ENCODE measurements at regions not wholly inside any gene's neighbourhood (a gene's known extent, or its start where the extent isn't known, plus 50 kb on each side); places are given as distances from the start of the nearest gene placed in this dataset.

DNA sequence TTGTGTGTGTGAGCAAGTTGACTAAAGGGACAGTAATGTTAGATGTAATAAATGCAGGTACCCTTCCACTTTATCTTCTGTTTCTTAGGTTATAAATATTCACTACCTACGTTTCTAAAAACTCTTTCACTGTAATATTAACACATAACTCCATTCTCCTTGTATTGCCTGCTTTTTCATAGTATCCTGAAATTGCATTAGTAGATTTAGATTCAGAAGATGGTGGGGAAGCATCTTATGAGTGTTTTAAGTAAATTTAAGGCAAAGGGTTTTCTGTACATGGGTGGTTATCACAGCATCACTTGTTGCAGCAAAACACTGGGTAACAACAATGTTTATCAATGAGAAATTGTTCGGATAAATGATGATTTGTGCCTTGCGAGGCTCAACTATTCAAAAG lies 115.2 kb upstream of the VPREB1 start:
- no peaks in the 10 kb centered on the region for H3K9me3 ChIP-seq (ENCODE audit: control insufficient read depth, low read length, poor library complexity, severe bottlenecking)

GRCh38 chr22:22128440-22128839 lies 116.1 kb upstream of the VPREB1 start:
- Mint-ChIP-seq H3K27ac (no peak overlapping the region), H3K36me3 (ENCODE audit: low read depth) (no peaks in the 10 kb centered on the region), H3K4me3 (no peak overlapping the region), H3K4me1 (peaks cover 2% of the 10 kb centered on the region), H3K27me3 (peaks cover 39% of the 10 kb centered on the region)
- DNase-seq (no peak), ATAC-seq (no peak)
- no peaks in the 10 kb centered on the region for H3K9me3 ChIP-seq (ENCODE audit: control insufficient read depth, low read length, poor library complexity, severe bottlenecking)

More for the DNA sequence above, 115.2 kb upstream of the VPREB1 start:
- no peak for ATAC-seq
- peaks cover 30% of the 10 kb centered on the region for H3K27me3 Mint-ChIP-seq
- no peak overlapping the region for H3K4me3 Mint-ChIP-seq
- H3K27ac Mint-ChIP-seq, result no peak overlapping the region
- peaks cover 2% of the 10 kb centered on the region for H3K4me1 Mint-ChIP-seq
- DNase-seq, result no peak
- H3K36me3 Mint-ChIP-seq (ENCODE audit: low read depth), result no peaks in the 10 kb centered on the region

DNA sequence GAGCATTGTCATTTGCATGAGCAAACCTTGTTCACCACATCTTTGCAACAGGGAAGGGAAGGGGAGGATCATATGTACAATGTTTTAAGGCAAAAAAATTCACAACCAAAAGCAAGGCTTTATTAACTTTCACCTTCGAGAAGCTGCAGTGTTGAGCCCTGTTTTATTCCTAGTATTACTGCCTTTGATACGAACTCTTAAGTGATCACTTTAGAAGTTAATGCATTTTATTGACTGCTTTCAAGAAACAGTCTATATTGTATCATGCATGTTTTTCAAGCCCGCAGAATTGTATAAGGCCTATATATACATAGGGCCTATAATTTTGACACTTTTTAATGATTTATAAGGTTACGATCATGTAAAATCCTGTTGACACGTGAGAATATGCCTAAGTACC lies 117.5 kb upstream of the VPREB1 start:
- peak overlapping the region; percentile 39 for H3K27ac Mint-ChIP-seq
- H3K4me3 Mint-ChIP-seq, result no peak overlapping the region
- no peaks in the 10 kb centered on the region for H3K9me3 ChIP-seq (ENCODE audit: control insufficient read depth, low read length, poor library complexity, severe bottlenecking)
- peaks cover 2% of the 10 kb centered on the region for H3K4me1 Mint-ChIP-seq
- H3K27me3 Mint-ChIP-seq, result peaks cover 46% of the 10 kb centered on the region
- no peaks in the 10 kb centered on the region for H3K36me3 Mint-ChIP-seq (ENCODE audit: low read depth)
- DNase-seq (no peak), ATAC-seq (no peak)

GRCh38 chr22:22125579-22126468 lies 118.8 kb upstream of the VPREB1 start:
- Mint-ChIP-seq H3K27ac (peak overlapping the region; percentile 39), H3K4me3 (no peak overlapping the region), H3K36me3 (ENCODE audit: low read depth) (no peaks in the 10 kb centered on the region), H3K27me3 (peaks cover 43% of the 10 kb centered on the region), H3K4me1 (peaks cover 2% of the 10 kb centered on the region)
- DNase-seq (no peak), ATAC-seq (no peak)
- H3K9me3 ChIP-seq (ENCODE audit: control insufficient read depth, low read length, poor library complexity, severe bottlenecking), result no peaks in the 10 kb centered on the region

GRCh38 chr22:22125028-22125578 lies 119.5 kb upstream of the VPREB1 start:
- Mint-ChIP-seq H3K4me1 (peaks cover 2% of the 10 kb centered on the region), H3K27me3 (peaks cover 43% of the 10 kb centered on the region), H3K36me3 (ENCODE audit: low read depth) (no peaks in the 10 kb centered on the region), H3K27ac (no peak overlapping the region), H3K4me3 (no peak overlapping the region)
- H3K9me3 ChIP-seq (ENCODE audit: control insufficient read depth, low read length, poor library complexity, severe bottlenecking), result no peaks in the 10 kb centered on the region
- ATAC-seq, result no peak
- DNase-seq, result no peak

GRCh38 chr22:22124374-22124773 lies 120.2 kb upstream of the VPREB1 start:
- peaks cover 47% of the 10 kb centered on the region for H3K27me3 Mint-ChIP-seq
- no peak for ATAC-seq
- H3K27ac Mint-ChIP-seq, result no peak overlapping the region

GRCh38 chr22:22123960-22124278 lies 120.7 kb upstream of the VPREB1 start:
- no peak overlapping the region for H3K4me3 Mint-ChIP-seq
- no peak for ATAC-seq

More at GRCh38 chr22:22124374-22124773, 120.2 kb upstream of the VPREB1 start:
- no peak for DNase-seq
- peaks cover 2% of the 10 kb centered on the region for H3K4me1 Mint-ChIP-seq
- no peak overlapping the region for H3K4me3 Mint-ChIP-seq
- no peaks in the 10 kb centered on the region for H3K9me3 ChIP-seq (ENCODE audit: control insufficient read depth, low read length, poor library complexity, severe bottlenecking)
- no peaks in the 10 kb centered on the region for H3K36me3 Mint-ChIP-seq (ENCODE audit: low read depth)

DNA sequence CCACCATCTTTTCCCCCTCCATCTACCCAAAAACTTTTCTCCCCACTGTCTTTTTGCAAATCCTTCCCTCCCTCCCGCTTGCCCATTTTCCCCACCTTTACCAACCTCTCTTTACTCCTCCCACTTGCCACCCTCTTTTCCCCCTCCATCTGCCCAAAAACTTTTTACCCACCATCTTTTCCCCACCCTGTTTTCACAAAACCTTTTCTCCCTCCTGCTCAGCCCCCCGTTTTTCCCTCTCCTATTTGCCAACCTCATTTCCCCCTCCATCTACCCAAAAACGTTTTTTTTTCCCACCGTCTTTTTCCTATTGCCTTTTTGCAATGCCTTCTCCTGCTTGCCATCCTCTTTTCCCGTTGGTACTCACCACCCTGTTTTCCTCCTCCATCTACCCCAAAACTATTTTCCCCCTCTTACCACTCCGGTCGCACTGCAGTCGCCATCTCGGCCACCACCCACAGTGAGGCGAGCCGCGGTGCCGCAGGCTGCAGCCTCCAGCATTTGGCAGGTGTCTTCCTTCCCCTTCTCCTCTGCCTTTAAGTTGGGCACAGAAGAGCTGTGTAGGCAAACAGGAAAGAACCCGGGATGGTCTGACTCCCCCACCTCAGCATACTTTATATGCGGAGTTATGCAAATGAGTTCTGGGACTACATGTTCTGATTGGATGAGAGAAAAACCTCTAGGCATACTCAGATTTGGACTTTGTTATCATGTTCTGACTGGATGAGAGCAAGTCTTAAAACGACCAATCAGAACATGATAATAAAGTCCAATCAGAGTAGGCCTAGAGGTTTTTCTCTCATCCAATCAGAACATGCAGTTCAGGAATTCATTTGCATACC lies 121.2 kb upstream of the VPREB1 start:
- ATAC-seq (no peak), DNase-seq (no peak)
- H3K27me3 Mint-ChIP-seq, result peaks cover 51% of the 10 kb centered on the region
- no peak overlapping the region for H3K27ac Mint-ChIP-seq
- peaks cover 2% of the 10 kb centered on the region for H3K4me1 Mint-ChIP-seq
- H3K4me3 Mint-ChIP-seq, result no peak overlapping the region
- no peaks in the 10 kb centered on the region for H3K36me3 Mint-ChIP-seq (ENCODE audit: low read depth)
- H3K9me3 ChIP-seq (ENCODE audit: control insufficient read depth, low read length, poor library complexity, severe bottlenecking), result no peaks in the 10 kb centered on the region

More at GRCh38 chr22:22123960-22124278, 120.7 kb upstream of the VPREB1 start:
- Mint-ChIP-seq H3K4me1 (peaks cover 2% of the 10 kb centered on the region), H3K36me3 (ENCODE audit: low read depth) (no peaks in the 10 kb centered on the region), H3K27ac (no peak overlapping the region), H3K27me3 (peaks cover 51% of the 10 kb centered on the region)
- no peak for DNase-seq
- H3K9me3 ChIP-seq (ENCODE audit: control insufficient read depth, low read length, poor library complexity, severe bottlenecking), result no peaks in the 10 kb centered on the region

GRCh38 chr22:22122348-22123117 lies 122.1 kb upstream of the VPREB1 start:
- DNase-seq (no peak), ATAC-seq (no peak)
- no peaks in the 10 kb centered on the region for H3K36me3 Mint-ChIP-seq (ENCODE audit: low read depth)
- peaks cover 53% of the 10 kb centered on the region for H3K27me3 Mint-ChIP-seq
- no peak overlapping the region for H3K27ac Mint-ChIP-seq
- H3K9me3 ChIP-seq (ENCODE audit: control insufficient read depth, low read length, poor library complexity, severe bottlenecking), result no peaks in the 10 kb centered on the region
- peaks cover 2% of the 10 kb centered on the region for H3K4me1 Mint-ChIP-seq
- no peak overlapping the region for H3K4me3 Mint-ChIP-seq

DNA sequence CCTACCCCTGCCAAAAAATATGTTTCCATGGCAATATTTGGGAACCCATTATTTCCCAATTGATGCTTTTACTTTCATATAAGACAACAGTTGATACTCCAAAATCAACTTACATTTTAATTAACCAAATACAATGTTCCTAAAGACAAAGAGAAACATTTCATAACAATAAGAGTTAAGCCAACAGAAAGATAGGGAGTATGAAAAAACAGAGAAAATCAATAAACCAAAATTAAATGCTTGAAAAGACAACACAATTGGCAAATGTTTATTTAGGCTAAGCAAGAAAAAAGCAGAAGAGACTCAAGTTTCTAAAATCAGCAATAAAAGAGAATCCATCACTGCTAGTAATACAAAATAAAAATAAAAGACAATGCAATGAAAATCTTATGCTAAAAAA lies 123.1 kb upstream of the VPREB1 start:
- H3K27me3 Mint-ChIP-seq, result peaks cover 47% of the 10 kb centered on the region
- ATAC-seq (no peak), DNase-seq (no peak)
- peaks cover 2% of the 10 kb centered on the region for H3K4me1 Mint-ChIP-seq
- no peak overlapping the region for H3K27ac Mint-ChIP-seq
- H3K36me3 Mint-ChIP-seq (ENCODE audit: low read depth), result no peaks in the 10 kb centered on the region
- no peaks in the 10 kb centered on the region for H3K9me3 ChIP-seq (ENCODE audit: control insufficient read depth, low read length, poor library complexity, severe bottlenecking)
- H3K4me3 Mint-ChIP-seq, result no peak overlapping the region

DNA sequence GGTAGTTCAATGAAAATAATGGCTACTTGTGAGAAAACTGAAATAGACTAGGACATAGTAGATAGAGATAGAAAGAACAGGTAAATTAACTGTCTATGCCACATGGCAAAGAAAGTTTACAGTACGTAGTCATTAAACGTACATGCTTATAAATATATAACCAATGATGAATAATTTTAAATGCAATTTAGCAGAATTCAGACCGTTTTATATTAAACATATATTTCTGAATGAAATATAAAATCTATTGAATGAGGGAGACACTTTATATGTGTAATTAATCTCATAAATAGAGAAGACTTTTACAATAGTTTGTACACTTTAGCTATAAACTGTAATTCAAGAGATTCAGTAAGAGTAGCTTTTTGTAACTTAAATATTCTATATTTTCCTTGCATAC lies 124.4 kb upstream of the VPREB1 start:
- H3K9me3 ChIP-seq (ENCODE audit: control insufficient read depth, low read length, poor library complexity, severe bottlenecking), result no peaks in the 10 kb centered on the region
- H3K4me3 Mint-ChIP-seq, result no peak overlapping the region
- H3K27ac Mint-ChIP-seq, result no peak overlapping the region
- H3K36me3 Mint-ChIP-seq (ENCODE audit: low read depth), result no peaks in the 10 kb centered on the region
- no peak for ATAC-seq
- no peak for DNase-seq
- no peaks in the 10 kb centered on the region for H3K4me1 Mint-ChIP-seq
- peaks cover 35% of the 10 kb centered on the region for H3K27me3 Mint-ChIP-seq

DNA sequence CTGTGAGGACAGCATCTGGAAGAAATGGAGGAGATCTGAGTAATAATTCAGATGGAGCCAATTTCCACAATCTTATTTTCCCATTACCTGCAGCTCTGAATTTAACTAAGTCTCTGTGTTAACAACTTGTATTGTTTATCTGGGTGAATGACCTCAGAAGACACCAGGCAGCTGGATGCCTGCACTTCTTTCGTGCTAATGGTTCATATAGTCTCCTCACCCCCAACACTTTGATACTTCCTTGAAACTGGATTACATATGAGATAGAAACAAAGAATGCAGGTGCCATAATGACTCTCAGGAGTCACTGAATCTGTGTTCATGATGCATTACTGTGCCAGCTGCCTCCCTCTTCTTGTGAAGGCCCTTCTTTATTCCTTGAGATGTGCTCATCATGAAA lies 125.6 kb upstream of the VPREB1 start:
- H3K4me3 Mint-ChIP-seq, result no peak overlapping the region
- H3K36me3 Mint-ChIP-seq (ENCODE audit: low read depth), result no peaks in the 10 kb centered on the region
- H3K9me3 ChIP-seq (ENCODE audit: control insufficient read depth, low read length, poor library complexity, severe bottlenecking), result no peaks in the 10 kb centered on the region
- no peaks in the 10 kb centered on the region for H3K4me1 Mint-ChIP-seq
- H3K27me3 Mint-ChIP-seq, result peaks cover 31% of the 10 kb centered on the region
- ATAC-seq (no peak), DNase-seq (no peak)
- no peak overlapping the region for H3K27ac Mint-ChIP-seq

All from T-helper 17 cell (primary cell).